Uterus (tissue), 2 donors: ENCODE measurements at regions not wholly inside any gene's neighbourhood (a gene's known extent, or its start where the extent isn't known, plus 50 kb on each side); places are given as distances from the start of the nearest gene placed in this dataset.

Experiments
- POLR2A ChIP-seq, 2 donors: fragments of 450-650 bp; IDR thresholded peaks; one replicate each; pipeline ENCODE4 v1.6.1; 2016; ENCODE audit warnings: antibody characterized with exemption in 2 of 2, mild to moderate bottlenecking in 1 of 2, moderate library complexity in 1 of 2
- TF ChIP-seq, protein P1 (sequence below), 4 experiments: fragments of 200-600 bp in 2 of 4; fragments of 450-650 bp in 2 of 4; sonication (generic) in 2 of 4; IDR thresholded peaks; one replicate each; pipeline ENCODE4 v1.5.1; 2016 to 2019; ENCODE audit warnings: antibody characterized with exemption in 4 of 4, mild to moderate bottlenecking in 2 of 4, moderate library complexity in 1 of 4

GRCh38 chr7:67916571-67917436 is 920.2 kb downstream of the TYW1 start:
- TF ChIP-seq, protein P1, sequence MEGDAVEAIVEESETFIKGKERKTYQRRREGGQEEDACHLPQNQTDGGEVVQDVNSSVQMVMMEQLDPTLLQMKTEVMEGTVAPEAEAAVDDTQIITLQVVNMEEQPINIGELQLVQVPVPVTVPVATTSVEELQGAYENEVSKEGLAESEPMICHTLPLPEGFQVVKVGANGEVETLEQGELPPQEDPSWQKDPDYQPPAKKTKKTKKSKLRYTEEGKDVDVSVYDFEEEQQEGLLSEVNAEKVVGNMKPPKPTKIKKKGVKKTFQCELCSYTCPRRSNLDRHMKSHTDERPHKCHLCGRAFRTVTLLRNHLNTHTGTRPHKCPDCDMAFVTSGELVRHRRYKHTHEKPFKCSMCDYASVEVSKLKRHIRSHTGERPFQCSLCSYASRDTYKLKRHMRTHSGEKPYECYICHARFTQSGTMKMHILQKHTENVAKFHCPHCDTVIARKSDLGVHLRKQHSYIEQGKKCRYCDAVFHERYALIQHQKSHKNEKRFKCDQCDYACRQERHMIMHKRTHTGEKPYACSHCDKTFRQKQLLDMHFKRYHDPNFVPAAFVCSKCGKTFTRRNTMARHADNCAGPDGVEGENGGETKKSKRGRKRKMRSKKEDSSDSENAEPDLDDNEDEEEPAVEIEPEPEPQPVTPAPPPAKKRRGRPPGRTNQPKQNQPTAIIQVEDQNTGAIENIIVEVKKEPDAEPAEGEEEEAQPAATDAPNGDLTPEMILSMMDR (IDR thresholded peaks at IDR 0.05), result no peak
- no peak for TF ChIP-seq POLR2A (IDR thresholded peaks at IDR 0.05)
